GM19238 (cell line): ENCODE measurements at regions not wholly inside any gene's neighbourhood (a gene's known extent, or its start where the extent isn't known, plus 50 kb on each side); places are given as distances from the start of the nearest gene placed in this dataset.

Experiments
- DNase-seq: peaks from one replicate; pipeline ENCODE4 v3.0.0; 2011; ENCODE audit warnings: low spot score; ENCODE audit not compliant: insufficient read length

- no peak for DNase-seq
Measured at GRCh38 chr6:21953831-21954801, 342.7 kb downstream of the PRL start.

- no peak for DNase-seq
Measured at GRCh38 chr6:21955053-21955595, 341.7 kb downstream of the PRL start.

- DNase-seq, result no peak
Measured at GRCh38 chr6:21955951-21956350, 340.9 kb downstream of the PRL start.

DNA sequence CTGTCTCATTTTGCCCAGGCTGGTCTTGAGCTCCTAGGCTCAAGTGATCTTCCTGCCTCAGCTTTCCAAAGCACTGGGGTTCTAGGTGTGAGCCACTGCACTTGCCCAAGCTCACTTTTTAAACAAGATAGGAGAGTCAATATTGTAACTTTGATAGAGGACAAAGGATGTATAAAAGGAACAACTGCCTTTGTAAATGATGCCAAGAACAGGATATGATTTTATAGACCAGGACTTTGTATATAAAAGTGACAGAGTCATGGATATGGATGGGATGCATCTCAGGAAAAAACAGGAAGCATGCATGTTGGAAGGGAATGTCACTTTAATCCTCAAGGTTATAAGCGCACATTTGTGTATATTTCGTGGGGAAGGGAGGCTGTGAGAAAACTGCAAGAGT is 338.4 kb downstream of the PRL start:
- DNase-seq, result no peak

- no peak for DNase-seq
Measured at GRCh38 chr6:21961226-21961625, 335.6 kb downstream of the PRL start.

DNA sequence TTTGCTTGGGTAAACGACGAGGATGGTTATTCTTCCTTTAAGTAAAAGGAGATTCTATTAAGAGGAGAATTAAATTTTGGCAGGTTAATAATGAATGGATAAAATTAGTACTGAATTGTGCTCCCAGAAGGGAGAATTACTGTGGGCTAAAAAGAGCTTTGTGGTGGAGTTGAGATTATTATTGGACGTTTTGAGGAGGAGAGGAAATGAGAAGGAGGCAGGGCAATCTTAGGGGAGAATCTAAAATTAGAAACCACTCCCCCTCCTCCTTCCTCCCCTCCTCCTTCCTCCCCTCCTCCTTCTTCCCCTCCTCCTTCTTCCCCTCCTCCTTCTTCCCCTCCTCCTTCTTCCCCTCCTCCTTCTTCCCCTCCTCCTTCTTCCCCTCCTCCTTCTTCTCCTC is 331.8 kb downstream of the PRL start:
- no peak for DNase-seq

- no peak for DNase-seq
Measured at GRCh38 chr6:21965953-21966539, 330.8 kb downstream of the PRL start.

DNA sequence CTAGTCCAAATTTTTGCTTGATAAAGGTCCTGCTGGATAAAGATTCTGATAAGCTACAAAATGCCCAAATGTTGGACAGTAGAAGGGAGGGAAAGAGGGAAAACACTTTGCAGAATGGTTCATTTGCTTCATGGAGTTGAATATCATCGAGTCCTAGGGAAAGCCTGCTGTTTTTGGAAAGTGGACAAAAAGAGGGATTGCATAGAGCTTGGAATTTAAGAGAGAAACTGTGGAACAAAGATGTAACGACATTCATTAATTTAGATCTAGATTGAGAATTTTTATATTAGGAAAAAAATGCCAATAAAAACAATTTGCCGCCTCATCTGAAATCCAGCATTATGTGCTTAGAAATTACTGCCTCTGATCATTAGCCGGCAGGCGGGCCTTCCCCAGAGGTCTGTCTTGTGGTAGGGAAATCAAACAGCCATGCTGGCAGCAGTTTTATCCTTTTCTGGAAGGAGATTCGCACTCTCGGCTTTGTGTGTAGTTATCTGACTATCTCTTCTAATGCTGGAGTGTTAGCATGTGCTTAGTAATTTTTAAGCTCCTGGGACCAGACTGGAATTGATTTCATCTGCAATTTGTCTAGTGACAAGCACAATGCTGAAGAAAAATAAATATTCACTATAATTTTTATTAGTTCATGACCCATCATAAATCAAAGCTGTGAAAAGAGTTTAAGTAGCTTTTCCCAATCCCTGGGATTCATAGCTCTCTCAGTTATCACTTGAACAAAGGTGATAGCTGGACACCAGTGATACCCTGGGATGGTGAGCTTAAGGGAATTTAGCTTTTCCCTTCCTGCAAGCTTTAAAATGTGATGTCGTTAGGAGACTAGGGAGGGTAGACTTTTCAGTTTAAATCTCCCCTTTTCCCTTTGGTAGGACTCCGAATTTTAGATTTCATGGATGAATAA is 329.5 kb downstream of the PRL start:
- DNase-seq, result no peak

- DNase-seq, result no peak
Measured at GRCh38 chr6:21968411-21968810, 328.4 kb downstream of the PRL start.

GRCh38 chr6:21969192-21969591 is 327.6 kb downstream of the PRL start:
- no peak for DNase-seq

- no peak for DNase-seq
Measured at GRCh38 chr6:21970569-21971300, 326.1 kb downstream of the PRL start.

GRCh38 chr6:21971541-21971940 is 325.3 kb downstream of the PRL start:
- DNase-seq, result no peak

- DNase-seq, result no peak
Measured at GRCh38 chr6:21972516-21972915, 324.3 kb downstream of the PRL start.

GRCh38 chr6:21977346-21977745 is 319.5 kb downstream of the PRL start:
- no peak for DNase-seq

GRCh38 chr6:21981235-21981833 is 315.5 kb downstream of the PRL start:
- no peak for DNase-seq

DNA sequence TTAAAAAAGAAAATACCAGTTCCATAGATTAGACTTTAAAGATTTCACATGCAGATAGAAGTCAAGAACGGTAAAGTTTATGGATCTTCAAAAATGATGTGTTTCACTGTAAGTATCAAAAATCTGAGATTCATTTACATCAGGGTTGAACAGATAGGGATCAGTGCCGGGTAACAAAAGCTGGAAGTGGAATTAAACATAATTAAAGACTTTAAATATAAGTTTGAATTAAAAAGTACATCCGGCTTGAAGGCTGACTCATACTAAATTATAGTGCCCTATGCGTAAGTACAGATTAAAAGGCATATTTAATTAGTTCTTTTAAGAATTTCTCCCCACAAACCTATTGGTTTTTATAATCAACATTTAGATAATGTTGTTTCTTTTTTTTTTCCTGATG is 312.7 kb downstream of the PRL start:
- DNase-seq, result no peak

GRCh38 chr6:21984561-21984960 is 312.3 kb downstream of the PRL start:
- DNase-seq, result no peak

DNA sequence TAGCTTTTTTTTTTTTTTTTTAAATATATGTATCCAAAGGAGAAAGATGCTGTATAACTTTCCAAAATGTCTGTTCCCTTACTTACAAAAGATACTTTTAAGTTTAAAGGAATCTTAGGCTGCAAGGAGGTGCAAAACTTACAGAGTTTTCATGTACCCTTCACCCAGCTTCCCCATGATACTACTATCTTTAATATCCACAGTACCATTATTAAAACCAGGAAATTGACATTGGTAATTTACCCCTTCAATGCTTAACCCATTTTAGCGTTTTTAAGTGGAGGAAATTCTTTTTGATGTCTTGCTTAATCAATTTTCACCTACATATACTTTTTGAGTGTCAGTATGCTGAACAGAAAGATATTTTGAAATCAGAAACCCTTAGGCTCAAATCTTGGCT is 310.9 kb downstream of the PRL start:
- DNase-seq, result no peak

DNA sequence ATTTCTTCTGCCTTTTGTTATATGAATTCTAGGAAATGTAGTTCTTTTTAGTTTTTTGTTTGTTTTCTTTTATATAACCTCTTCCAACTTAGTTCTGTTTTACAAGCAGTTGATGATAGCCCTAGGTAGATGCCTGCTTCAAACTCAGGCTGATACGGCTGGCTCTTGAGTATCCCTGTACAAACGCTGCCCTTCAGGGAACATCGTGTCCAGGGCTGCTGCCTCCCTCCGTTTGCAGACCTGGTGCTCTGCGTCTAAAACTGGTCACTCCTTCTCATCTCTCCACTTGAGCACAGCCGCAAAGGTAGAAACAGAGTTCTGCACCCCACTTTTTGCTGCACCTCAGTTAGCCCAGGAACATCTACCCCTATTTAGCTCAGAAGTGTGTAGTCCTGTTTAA is 310.1 kb downstream of the PRL start:
- no peak for DNase-seq

GRCh38 chr6:21987501-21987957 is 309.3 kb downstream of the PRL start:
- peak; percentile 21 for DNase-seq
